ENCODE measurements at regions not wholly inside any gene's neighbourhood (a gene's known extent, or its start where the extent isn't known, plus 50 kb on each side); places are given as distances from the start of the nearest gene placed in this dataset.

DNA sequence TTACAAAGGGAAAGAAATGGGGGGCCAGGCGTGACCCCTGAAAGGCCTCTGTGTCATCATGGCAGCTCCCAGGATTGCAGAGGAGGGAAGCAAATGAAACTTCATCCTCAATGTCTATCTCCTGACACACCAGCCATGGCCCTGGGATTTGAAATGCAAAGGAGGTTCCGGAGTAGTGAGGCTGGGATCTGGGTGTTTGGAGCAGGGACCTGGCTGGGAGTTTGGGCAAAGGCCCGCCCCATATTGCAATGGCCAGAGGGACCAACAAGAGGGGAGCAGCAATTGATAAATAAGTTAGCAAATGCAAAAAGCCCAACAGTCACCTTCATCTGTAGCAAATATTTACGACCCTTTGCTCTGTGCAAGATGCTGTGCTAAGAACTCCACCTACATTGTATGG lies 77.7 kb upstream of the CCND1 start:
- Mint-ChIP-seq H3K4me3 (no peak overlapping the region), H3K36me3 (ENCODE audit: low read depth) (no peaks in the 10 kb centered on the region), H3K4me1 (peaks cover 12% of the 10 kb centered on the region), H3K9me3 (peaks cover 4% of the 10 kb centered on the region), H3K27me3 (peaks cover 19% of the 10 kb centered on the region), H3K27ac (no peak overlapping the region)
- intact Hi-C loops (cut with micrococcal nuclease) = no loop called here
- no peak for DNase-seq

DNA sequence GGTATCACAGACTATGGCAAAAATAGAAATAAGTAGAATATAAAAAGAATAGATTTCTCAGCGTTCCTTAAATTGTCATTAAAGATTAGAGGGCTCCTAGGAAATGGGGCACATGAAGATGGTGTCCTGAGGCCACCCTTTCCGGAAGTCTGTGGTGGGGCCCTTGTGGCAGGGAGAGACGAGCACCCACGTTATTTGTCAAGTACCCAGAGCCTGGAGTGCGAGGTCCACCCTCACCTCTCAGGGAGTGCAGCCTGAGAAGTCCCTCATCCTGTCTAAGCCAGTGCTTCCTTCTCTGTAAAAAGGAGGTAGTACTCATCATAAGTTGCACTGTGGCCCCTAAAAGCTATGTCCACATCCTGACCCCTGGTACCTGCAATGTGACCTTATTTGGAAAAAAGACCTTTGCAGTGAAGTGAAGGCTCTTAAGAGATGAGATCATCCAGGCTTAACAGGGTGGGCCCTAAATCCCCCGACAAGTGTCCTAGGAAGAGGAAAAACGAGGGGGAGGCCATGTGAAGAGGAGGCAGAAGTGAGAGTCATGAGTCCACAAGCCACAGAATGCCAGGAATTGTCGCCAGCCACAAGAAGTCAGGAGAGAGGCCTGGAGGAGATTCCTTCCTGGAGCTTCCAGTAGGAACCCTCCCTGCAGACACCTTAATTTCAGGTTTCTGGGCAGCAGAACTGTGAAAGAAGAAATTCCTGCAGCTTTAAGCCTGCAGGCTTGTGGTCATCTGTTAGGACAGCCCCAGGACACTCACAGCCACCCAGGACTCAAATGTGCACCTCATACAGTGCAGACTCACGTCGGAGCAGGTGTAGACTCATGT lies 76.8 kb upstream of the CCND1 start:
- DNase-seq = no peak
- peaks cover 19% of the 10 kb centered on the region for H3K27me3 Mint-ChIP-seq
- peaks cover 4% of the 10 kb centered on the region for H3K9me3 Mint-ChIP-seq

GRCh38 chr11:69566001-69566400 lies 75.0 kb upstream of the CCND1 start:
- no peak overlapping the region for H3K4me3 Mint-ChIP-seq
- no peak for DNase-seq
- H3K36me3 Mint-ChIP-seq (ENCODE audit: low read depth) = no peaks in the 10 kb centered on the region

More for the DNA sequence above, 76.8 kb upstream of the CCND1 start:
- Mint-ChIP-seq H3K4me1 (peaks cover 4% of the 10 kb centered on the region), H3K27ac (no peak overlapping the region), H3K4me3 (no peak overlapping the region), H3K36me3 (ENCODE audit: low read depth) (no peaks in the 10 kb centered on the region)
- intact Hi-C loops (cut with micrococcal nuclease) = no loop called here

GRCh38 chr11:69567951-69568808 lies 72.8 kb upstream of the CCND1 start:
- H3K9me3 Mint-ChIP-seq = no peaks in the 10 kb centered on the region
- H3K4me3 Mint-ChIP-seq = no peak overlapping the region
- intact Hi-C loops (cut with micrococcal nuclease) = no loop called here
- no peak overlapping the region for H3K27ac Mint-ChIP-seq
- no peaks in the 10 kb centered on the region for H3K4me1 Mint-ChIP-seq
- DNase-seq = no peak
- H3K27me3 Mint-ChIP-seq = peaks cover 7% of the 10 kb centered on the region
- H3K36me3 Mint-ChIP-seq (ENCODE audit: low read depth) = no peaks in the 10 kb centered on the region

More at GRCh38 chr11:69566001-69566400, 75.0 kb upstream of the CCND1 start:
- Mint-ChIP-seq H3K4me1 (no peaks in the 10 kb centered on the region), H3K27me3 (peaks cover 8% of the 10 kb centered on the region), H3K27ac (no peak overlapping the region), H3K9me3 (no peaks in the 10 kb centered on the region)
- intact Hi-C loops (cut with micrococcal nuclease) = no loop called here

GRCh38 chr11:69568809-69569097 lies 72.2 kb upstream of the CCND1 start:
- intact Hi-C loops (cut with micrococcal nuclease) = no loop called here
- Mint-ChIP-seq H3K4me1 (no peaks in the 10 kb centered on the region), H3K27me3 (peaks cover 7% of the 10 kb centered on the region), H3K9me3 (no peaks in the 10 kb centered on the region), H3K4me3 (no peak overlapping the region), H3K36me3 (ENCODE audit: low read depth) (no peaks in the 10 kb centered on the region), H3K27ac (no peak overlapping the region)
- DNase-seq = no peak

- Mint-ChIP-seq H3K27ac (no peak overlapping the region), H3K4me1 (no peaks in the 10 kb centered on the region), H3K9me3 (no peaks in the 10 kb centered on the region), H3K27me3 (peaks cover 7% of the 10 kb centered on the region), H3K36me3 (ENCODE audit: low read depth) (no peaks in the 10 kb centered on the region), H3K4me3 (no peak overlapping the region)
- intact Hi-C loops (cut with micrococcal nuclease) = no loop called here
- no peak for DNase-seq
Observed at GRCh38 chr11:69569306-69570200, 71.4 kb upstream of the CCND1 start.

- Mint-ChIP-seq H3K36me3 (ENCODE audit: low read depth) (no peaks in the 10 kb centered on the region), H3K4me1 (no peaks in the 10 kb centered on the region), H3K4me3 (no peak overlapping the region), H3K9me3 (no peaks in the 10 kb centered on the region), H3K27me3 (peaks cover 18% of the 10 kb centered on the region), H3K27ac (no peak overlapping the region)
- intact Hi-C loops (cut with micrococcal nuclease) = no loop called here
- no peak for DNase-seq
Observed at GRCh38 chr11:69572233-69572860, 68.6 kb upstream of the CCND1 start.

DNA sequence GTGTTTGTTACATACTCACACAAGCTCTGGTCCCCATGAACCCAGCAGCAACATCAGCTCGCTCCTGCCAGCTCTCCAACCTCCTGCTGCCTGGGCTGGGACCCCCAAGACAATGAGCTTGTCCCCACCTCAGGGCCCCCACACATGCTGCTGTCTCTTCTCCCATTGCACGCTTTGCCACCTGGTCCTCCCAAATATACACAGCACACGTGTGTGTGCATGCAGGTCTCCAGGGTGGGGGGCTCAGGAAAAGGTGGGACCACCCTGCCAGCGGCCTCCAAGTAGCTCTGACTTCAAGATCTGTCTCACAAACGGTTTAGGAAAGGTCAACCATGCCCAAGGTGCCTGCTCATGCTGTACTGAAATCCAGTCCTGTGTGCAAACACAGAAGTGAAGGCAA lies 68.1 kb upstream of the CCND1 start:
- H3K4me3 Mint-ChIP-seq = no peak overlapping the region
- no peaks in the 10 kb centered on the region for H3K9me3 Mint-ChIP-seq
- no peak for DNase-seq
- H3K4me1 Mint-ChIP-seq = no peaks in the 10 kb centered on the region
- intact Hi-C loops (cut with micrococcal nuclease) = no loop called here
- peaks cover 21% of the 10 kb centered on the region for H3K27me3 Mint-ChIP-seq
- no peaks in the 10 kb centered on the region for H3K36me3 Mint-ChIP-seq (ENCODE audit: low read depth)
- no peak overlapping the region for H3K27ac Mint-ChIP-seq

GRCh38 chr11:69573761-69574607 lies 67.0 kb upstream of the CCND1 start:
- Mint-ChIP-seq H3K27me3 (peaks cover 24% of the 10 kb centered on the region), H3K36me3 (ENCODE audit: low read depth) (no peaks in the 10 kb centered on the region), H3K9me3 (no peaks in the 10 kb centered on the region), H3K4me3 (no peak overlapping the region), H3K4me1 (no peaks in the 10 kb centered on the region), H3K27ac (no peak overlapping the region)
- intact Hi-C loops (cut with micrococcal nuclease) = no loop called here
- DNase-seq = no peak

DNA sequence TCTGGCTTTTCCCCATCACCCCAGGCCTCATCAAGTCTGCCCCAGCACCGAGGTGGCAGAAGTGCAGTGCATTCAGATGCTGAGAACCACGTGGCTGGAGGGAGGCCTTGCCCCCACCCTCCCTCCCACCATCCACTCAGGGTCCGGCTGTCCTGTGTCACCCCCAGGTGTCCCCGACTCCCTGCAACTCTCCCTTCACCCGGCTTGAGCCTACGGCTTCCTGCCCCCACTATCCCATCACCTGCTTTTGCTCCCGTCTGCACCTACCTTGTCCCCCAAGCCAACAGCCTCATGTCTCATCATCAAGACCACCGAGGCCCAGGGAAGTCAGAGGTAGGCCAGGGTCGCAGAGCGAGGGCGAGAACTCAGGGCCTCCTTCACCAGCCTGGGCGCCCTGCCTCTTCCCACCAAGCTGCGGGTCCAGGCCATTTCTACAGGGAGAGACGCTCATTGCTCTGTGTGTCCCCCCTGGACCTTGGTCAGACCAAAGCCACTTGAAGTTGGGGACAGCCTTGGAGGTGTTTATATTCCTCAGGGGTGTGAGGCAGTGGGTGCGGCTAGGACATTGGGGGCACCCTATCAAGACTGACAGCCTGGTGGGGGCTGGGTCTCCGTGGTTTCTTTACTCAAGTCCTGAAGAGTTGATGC lies 66.2 kb upstream of the CCND1 start:
- no peak overlapping the region for H3K27ac Mint-ChIP-seq
- H3K36me3 Mint-ChIP-seq (ENCODE audit: low read depth) = no peaks in the 10 kb centered on the region
- peaks cover 23% of the 10 kb centered on the region for H3K27me3 Mint-ChIP-seq
- H3K9me3 Mint-ChIP-seq = no peaks in the 10 kb centered on the region
- no peaks in the 10 kb centered on the region for H3K4me1 Mint-ChIP-seq
- intact Hi-C loops (cut with micrococcal nuclease) = no loop called here
- no peak overlapping the region for H3K4me3 Mint-ChIP-seq
- DNase-seq = no peak

GRCh38 chr11:69575296-69576068 lies 65.5 kb upstream of the CCND1 start:
- Mint-ChIP-seq H3K9me3 (no peaks in the 10 kb centered on the region), H3K27me3 (peaks cover 22% of the 10 kb centered on the region), H3K36me3 (ENCODE audit: low read depth) (no peaks in the 10 kb centered on the region), H3K4me1 (no peaks in the 10 kb centered on the region), H3K27ac (no peak overlapping the region), H3K4me3 (no peak overlapping the region)
- no peak for DNase-seq
- intact Hi-C loops (cut with micrococcal nuclease) = no loop called here
